Lower leg skin (tissue), 4 donors: ENCODE measurements at regions not wholly inside any gene's neighbourhood (a gene's known extent, or its start where the extent isn't known, plus 50 kb on each side); places are given as distances from the start of the nearest gene placed in this dataset.
"Not testable (repeated sequence)": the region's sequence is repeated elsewhere in the genome, so short reads cannot be mapped to it uniquely, and the experiment has no call there.

ENCODE experiments used
- DNase-seq, 2 donors: peaks; one replicate each; pipeline ENCODE4 v3.0.0-alpha.2; 2019; ENCODE audit warnings: low spot score in 2 of 2
- H3K4me3 ChIP-seq: fragments of 200-600 bp; sonication (generic); 2 replicates; pipeline ENCODE4 v1.5.1; 2017; ENCODE audit warnings: mild to moderate bottlenecking, low read depth; ENCODE audit not compliant: poor library complexity, severe bottlenecking
- POLR2A ChIP-seq, 2 donors: fragments of 450-650 bp; IDR thresholded peaks; one replicate each; pipeline ENCODE4 v1.6.1; 2016 to 2017; ENCODE audit warnings: antibody characterized with exemption in 2 of 2, mild to moderate bottlenecking in 1 of 2, moderate library complexity in 1 of 2
- WGBS, 2 donors: methylation state at CpG; one replicate each; pipeline ENCODE4 v1.1.5; 2018; 5-methylcytosine and 5-hydroxymethylcytosine counted together
- intact Hi-C: fragments of 100-400 bp; cut with DNase I; formaldehyde crosslinking; loops from one replicate; pipeline ENCODE4 v1.15.0; 2023; ENCODE audit warnings: low total_unique reads
- TF ChIP-seq, protein P1 (sequence below), 3 donors: fragments of 450-650 bp; IDR thresholded peaks; one replicate each; pipeline ENCODE4 v1.5.1; 2016; ENCODE audit warnings: antibody characterized with exemption in 3 of 3, mild to moderate bottlenecking in 3 of 3, moderate library complexity in 2 of 3

- H3K4me3 ChIP-seq = no peak overlapping the region
- no peak for TF ChIP-seq POLR2A (IDR thresholded peaks at IDR 0.05)
- TF ChIP-seq, protein P1, sequence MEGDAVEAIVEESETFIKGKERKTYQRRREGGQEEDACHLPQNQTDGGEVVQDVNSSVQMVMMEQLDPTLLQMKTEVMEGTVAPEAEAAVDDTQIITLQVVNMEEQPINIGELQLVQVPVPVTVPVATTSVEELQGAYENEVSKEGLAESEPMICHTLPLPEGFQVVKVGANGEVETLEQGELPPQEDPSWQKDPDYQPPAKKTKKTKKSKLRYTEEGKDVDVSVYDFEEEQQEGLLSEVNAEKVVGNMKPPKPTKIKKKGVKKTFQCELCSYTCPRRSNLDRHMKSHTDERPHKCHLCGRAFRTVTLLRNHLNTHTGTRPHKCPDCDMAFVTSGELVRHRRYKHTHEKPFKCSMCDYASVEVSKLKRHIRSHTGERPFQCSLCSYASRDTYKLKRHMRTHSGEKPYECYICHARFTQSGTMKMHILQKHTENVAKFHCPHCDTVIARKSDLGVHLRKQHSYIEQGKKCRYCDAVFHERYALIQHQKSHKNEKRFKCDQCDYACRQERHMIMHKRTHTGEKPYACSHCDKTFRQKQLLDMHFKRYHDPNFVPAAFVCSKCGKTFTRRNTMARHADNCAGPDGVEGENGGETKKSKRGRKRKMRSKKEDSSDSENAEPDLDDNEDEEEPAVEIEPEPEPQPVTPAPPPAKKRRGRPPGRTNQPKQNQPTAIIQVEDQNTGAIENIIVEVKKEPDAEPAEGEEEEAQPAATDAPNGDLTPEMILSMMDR (IDR thresholded peaks at IDR 0.05) = no peak
- intact Hi-C loops = no loop called here
- no peak for DNase-seq
These were observed 78.6 kb upstream of the DTNBP1 start for GRCh38 chr6:15741405-15741804.

DNA sequence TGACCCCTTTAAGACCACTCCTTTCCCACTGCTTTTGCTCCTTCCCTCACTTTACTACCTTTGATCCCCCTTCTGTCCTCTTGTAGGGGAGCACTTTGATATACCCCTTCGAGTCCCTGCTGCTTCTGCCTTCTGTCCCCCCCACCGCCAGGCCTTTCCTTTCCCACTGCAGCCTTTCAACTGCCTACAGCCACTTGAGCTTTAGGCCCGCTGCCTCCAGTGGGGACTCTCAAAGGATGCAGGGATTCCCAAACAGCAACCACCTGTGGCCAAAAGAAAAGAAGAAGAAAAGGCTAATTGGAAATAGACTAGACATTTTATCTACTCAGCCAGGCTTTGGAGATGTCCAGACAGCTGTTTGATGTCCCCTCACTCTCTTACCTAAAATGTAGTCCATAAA lies 77.0 kb upstream of the DTNBP1 start:
- no peak overlapping the region for H3K4me3 ChIP-seq
- WGBS, 2 donors = 90 to 92% methylated on average over 3 of the region's 3 CpGs
- TF ChIP-seq, protein P1 (IDR thresholded peaks at IDR 0.05) = no peak
- TF ChIP-seq POLR2A (IDR thresholded peaks at IDR 0.05) = no peak
- intact Hi-C loops = no loop called here
- DNase-seq = no peak

DNA sequence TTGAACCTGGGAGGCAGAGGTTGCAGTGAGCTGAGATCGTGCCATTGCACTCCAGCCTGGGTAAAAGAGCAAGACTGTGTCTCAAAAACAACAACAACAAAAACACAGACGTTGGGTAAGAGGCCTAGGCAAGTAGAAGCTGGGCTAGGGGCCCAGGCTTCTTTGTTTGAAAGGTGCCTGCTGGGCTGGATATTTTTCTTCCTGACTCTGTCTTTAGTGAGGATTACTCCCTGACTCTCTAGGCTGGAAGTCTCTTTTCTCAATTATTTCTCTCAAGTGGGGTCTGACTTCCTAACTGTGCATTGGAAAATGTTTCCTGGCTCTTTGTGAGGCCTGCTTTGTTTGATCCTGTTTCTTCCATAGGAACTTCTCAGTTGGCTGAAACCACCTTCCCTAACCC lies 76.5 kb upstream of the DTNBP1 start:
- intact Hi-C loops = no loop called here
- WGBS, 2 donors = 61 to 73% methylated on average over 2 of the region's 2 CpGs
- no peak for DNase-seq
- H3K4me3 ChIP-seq = no peak overlapping the region
- TF ChIP-seq, protein P1 (IDR thresholded peaks at IDR 0.05) = no peak
- TF ChIP-seq POLR2A (IDR thresholded peaks at IDR 0.05) = no peak

GRCh38 chr6:15738195-15738594 lies 75.4 kb upstream of the DTNBP1 start:
- DNase-seq, intact Hi-C loops, H3K4me3 ChIP-seq: not testable (repeated sequence)
- WGBS, 2 donors = 84 to 91% methylated on average over 8 of the region's 8 CpGs

- no peak overlapping the region for H3K4me3 ChIP-seq
- WGBS, 2 donors = 91 to 93% methylated on average over 3 of the region's 3 CpGs
- TF ChIP-seq, protein P1 (IDR thresholded peaks at IDR 0.05) = no peak
- no peak for TF ChIP-seq POLR2A (IDR thresholded peaks at IDR 0.05)
- no peak for DNase-seq
- intact Hi-C loops = no loop called here
These were observed 73.5 kb upstream of the DTNBP1 start for GRCh38 chr6:15736297-15736696.

DNA sequence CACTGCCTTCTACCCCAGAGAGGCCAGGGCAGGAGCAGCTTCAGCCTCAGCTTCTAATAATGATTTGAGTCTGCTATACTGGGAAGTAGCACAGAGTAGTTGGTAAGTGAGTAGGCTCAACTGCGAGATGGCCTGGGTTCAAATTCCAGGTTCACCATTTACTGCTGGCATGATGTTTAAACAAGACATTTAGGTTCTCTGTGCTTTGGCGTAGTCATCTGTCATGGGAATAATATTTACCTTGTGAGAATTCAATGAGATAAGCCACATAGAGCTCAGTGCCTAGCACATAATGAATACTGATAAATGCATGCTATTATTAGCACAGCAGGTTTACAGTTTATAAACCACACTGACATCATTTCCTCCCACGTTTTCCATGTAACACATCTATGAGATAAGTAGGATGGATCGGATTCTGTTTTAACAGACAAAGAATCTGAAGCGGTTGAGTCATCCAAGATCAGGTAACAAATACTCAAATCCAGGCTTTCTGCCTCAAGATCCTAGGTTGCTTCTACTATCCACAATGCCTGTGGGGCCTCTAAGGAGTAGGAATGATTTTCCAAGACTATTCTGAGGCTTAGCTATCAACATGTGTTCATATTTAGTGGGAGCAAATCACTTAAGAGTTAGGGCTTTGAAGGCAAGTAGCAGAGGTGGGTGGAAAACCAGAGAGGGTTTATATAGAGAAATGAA lies 72.9 kb upstream of the DTNBP1 start:
- TF ChIP-seq, protein P1 (IDR thresholded peaks at IDR 0.05) = no peak
- H3K4me3 ChIP-seq = no peak overlapping the region
- DNase-seq = no peak
- WGBS, 2 donors = 49 to 52% methylated on average over 5 of the region's 5 CpGs
- intact Hi-C loops = no loop called here
